ENCODE measurements at regions not wholly inside any gene's neighbourhood (a gene's known extent, or its start where the extent isn't known, plus 50 kb on each side); places are given as distances from the start of the nearest gene placed in this dataset.

- no peak for TF ChIP-seq CTCF (IDR thresholded peaks at IDR 0.05)
- no peak for TF ChIP-seq POLR2A (IDR thresholded peaks at IDR 0.05)
These were observed 150.6 kb downstream of the SPATA18 start for GRCh38 chr4:52201715-52202114.

Data from esophagus squamous epithelium (tissue), 4 donors.